ENCODE measurements at regions not wholly inside any gene's neighbourhood (a gene's known extent, or its start where the extent isn't known, plus 50 kb on each side); places are given as distances from the start of the nearest gene placed in this dataset.

GRCh38 chr7:82690929-82691328, 247.4 kb upstream of the CACNA2D1 start:
- TF ChIP-seq CTCF (IDR thresholded peaks at IDR 0.05) = no peak
- DNase-seq = no peak
- H3K27ac ChIP-seq = no peak overlapping the region
- H3K4me1 ChIP-seq = no peaks in the 10 kb centered on the region
- intact Hi-C loops (cut with DNase I; ENCODE audit: low total_unique reads) = no loop called here
- H3K9me3 ChIP-seq = no peaks in the 10 kb centered on the region
- no peaks in the 10 kb centered on the region for H3K27me3 ChIP-seq
- H3K36me3 ChIP-seq = no peaks in the 10 kb centered on the region
- H3K4me3 ChIP-seq = no peak overlapping the region

- Histone ChIP-seq H3K27me3 (no peaks in the 10 kb centered on the region), H3K27ac (no peak overlapping the region), H3K4me1 (no peaks in the 10 kb centered on the region), H3K9me3 (no peaks in the 10 kb centered on the region), H3K4me3 (no peak overlapping the region), H3K36me3 (no peaks in the 10 kb centered on the region)
- intact Hi-C loops (cut with DNase I; ENCODE audit: low total_unique reads) = no loop called here
- no peak for TF ChIP-seq CTCF (IDR thresholded peaks at IDR 0.05)
- TF ChIP-seq POLR2A (IDR thresholded peaks at IDR 0.05) = no peak
- no peak for DNase-seq
Observed at GRCh38 chr7:82685214-82685613, 241.6 kb upstream of the CACNA2D1 start.

- no peak for DNase-seq
- Histone ChIP-seq H3K36me3 (no peaks in the 10 kb centered on the region), H3K27me3 (no peaks in the 10 kb centered on the region), H3K9me3 (no peaks in the 10 kb centered on the region), H3K4me1 (no peaks in the 10 kb centered on the region), H3K4me3 (no peak overlapping the region), H3K27ac (no peak overlapping the region)
- TF ChIP-seq POLR2A (IDR thresholded peaks at IDR 0.05) (no peak), CTCF (IDR thresholded peaks at IDR 0.05) (no peak)
- intact Hi-C loops (cut with DNase I; ENCODE audit: low total_unique reads) = no loop called here
Observed at GRCh38 chr7:82678716-82679115, 235.1 kb upstream of the CACNA2D1 start.

- intact Hi-C loops (cut with DNase I; ENCODE audit: low total_unique reads) = no loop called here
- no peaks in the 10 kb centered on the region for H3K36me3 ChIP-seq
Observed at GRCh38 chr7:82678259-82678658, 234.7 kb upstream of the CACNA2D1 start.

GRCh38 chr7:82677493-82677892, 233.9 kb upstream of the CACNA2D1 start:
- DNase-seq = no peak
- intact Hi-C loops (cut with DNase I; ENCODE audit: low total_unique reads) = no loop called here
- TF ChIP-seq CTCF (IDR thresholded peaks at IDR 0.05) = no peak
- no peak for TF ChIP-seq POLR2A (IDR thresholded peaks at IDR 0.05)

More at GRCh38 chr7:82678259-82678658, 234.7 kb upstream of the CACNA2D1 start:
- Histone ChIP-seq H3K9me3 (no peaks in the 10 kb centered on the region), H3K27me3 (no peaks in the 10 kb centered on the region), H3K4me3 (no peak overlapping the region), H3K4me1 (no peaks in the 10 kb centered on the region), H3K27ac (no peak overlapping the region)
- no peak for DNase-seq
- TF ChIP-seq POLR2A (IDR thresholded peaks at IDR 0.05) (no peak), CTCF (IDR thresholded peaks at IDR 0.05) (no peak)

More at GRCh38 chr7:82677493-82677892, 233.9 kb upstream of the CACNA2D1 start:
- Histone ChIP-seq H3K36me3 (no peaks in the 10 kb centered on the region), H3K27me3 (no peaks in the 10 kb centered on the region), H3K4me1 (no peaks in the 10 kb centered on the region), H3K4me3 (no peak overlapping the region), H3K9me3 (no peaks in the 10 kb centered on the region), H3K27ac (no peak overlapping the region)

Measured in uterus (tissue), 3 donors.